ENCODE measurements at regions not wholly inside any gene's neighbourhood (a gene's known extent, or its start where the extent isn't known, plus 50 kb on each side); places are given as distances from the start of the nearest gene placed in this dataset.
A peak's percentile ranks its signal among the peaks of the same experiment; 100 is the strongest.

DNA sequence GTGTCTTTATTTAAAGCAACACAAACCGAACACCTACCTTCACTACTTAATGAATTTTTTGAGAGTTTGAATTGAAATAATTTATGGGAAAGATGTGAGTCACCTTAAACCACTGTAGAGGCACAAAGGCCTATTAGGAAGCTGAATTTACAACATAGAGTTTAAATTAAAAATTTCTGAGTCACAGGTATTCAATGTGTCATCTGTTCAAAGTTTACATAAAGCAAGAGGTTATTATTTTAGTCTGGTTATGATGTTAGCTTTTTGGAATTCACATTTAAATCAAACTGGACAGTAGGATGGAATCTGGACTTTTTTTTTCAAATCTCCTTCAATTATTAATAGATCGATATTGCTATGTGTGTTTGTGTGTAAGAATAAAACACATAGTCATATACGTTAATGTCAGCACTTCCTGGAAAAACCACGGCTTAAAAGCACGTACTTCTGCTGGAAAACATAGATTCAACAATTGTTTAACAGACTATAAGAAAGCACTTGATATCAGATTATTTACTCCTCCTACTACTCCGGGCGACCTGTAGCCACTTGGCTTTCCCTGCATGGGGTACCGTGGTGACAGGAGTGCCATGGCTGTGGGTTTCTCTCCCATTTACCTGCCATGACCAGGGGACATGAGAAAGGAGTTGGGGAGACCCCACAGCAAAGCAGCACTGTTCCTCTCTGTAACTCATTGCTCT is 638.6 kb downstream of the SEMA5A start:
- DNase-seq: no peak

DNA sequence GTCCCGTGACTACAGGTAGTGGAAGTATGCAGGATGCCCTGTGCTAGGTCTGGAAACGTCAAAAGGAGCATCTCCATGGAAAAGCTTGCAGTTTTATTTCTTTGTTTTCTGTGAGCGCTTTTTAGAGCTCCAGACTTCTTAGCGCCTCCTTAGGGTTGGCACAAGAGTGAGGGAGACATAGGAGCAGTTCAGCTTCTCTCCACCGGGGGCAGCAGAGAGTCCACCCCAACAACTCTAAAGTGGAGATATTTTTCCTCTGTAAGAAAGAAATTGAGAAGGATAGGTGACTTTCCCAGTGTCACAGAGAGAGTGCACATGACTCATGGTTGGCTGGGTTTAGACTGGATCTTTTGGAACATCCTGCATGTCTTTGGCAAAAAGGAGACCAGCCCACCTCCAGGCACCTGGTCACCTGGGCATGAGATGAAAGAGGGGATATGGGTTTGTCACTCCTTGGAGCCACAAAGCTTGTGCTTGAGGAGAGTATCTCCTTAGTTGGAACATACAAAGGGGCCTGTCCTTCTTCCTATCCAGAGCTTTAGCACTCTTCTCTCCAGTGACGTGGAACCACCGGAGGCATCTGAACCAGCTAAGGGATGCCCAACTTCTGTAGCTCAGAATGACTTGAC is 637.7 kb downstream of the SEMA5A start:
- DNase-seq: no peak

DNA sequence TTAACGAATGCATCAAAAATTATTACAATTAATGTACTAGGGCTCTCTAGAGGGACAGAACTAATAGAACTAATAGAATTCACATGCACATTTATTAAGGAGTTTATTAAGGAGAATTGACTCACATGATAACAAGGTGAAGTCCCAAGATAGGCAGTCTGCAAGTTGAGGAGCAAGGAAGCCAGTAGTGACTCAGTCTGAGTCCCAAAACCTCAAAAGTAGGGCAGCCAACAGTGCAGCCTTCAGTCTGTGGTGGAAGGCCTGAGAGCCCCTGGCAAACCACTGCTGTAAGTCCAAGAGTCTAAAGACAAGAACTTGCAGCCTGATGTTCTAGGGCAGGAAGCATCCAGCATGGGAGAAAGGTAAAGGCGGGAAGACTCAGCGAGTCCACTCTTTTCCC is 633.8 kb downstream of the SEMA5A start:
- DNase-seq: no peak

DNA sequence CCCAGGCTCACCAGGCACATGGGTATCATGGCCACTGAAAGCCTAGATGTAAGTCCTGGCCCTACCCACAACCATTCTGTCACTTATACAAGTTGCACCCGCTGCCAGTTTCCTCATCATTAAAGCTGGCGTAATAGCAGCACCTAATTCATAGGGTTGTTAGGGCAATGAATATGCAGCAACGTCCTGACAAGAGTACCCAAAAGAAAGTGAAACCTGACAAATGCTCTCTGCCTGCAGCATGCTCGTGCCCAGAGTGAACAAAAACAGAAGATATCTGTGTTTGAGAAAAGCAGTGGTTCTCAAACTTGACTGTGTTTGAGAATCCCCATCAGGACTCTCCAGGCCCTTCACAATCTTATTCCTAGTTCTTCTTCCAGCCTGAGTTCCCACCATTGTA is 632.4 kb downstream of the SEMA5A start:
- DNase-seq: no peak

DNA sequence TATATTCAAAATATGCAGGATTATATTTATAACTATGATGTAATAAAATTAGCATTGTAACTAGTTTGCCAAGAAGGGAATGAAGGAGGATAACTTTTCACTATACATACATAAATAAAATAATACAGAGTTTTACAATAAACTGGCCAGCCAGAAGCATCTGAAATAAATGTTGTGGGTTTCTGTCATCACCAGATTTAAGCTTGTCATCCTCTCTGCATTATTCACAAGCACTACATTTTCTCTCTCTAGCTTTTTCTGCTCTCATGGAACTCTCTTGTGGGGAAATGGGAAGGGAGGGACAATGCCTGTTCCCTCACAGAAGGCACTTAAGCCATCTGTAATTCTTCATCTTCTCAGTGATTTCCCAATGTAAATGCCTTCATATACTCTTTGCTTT is 626.8 kb downstream of the SEMA5A start:
- DNase-seq: peak in 1 of 2 donors; percentile 39

DNA sequence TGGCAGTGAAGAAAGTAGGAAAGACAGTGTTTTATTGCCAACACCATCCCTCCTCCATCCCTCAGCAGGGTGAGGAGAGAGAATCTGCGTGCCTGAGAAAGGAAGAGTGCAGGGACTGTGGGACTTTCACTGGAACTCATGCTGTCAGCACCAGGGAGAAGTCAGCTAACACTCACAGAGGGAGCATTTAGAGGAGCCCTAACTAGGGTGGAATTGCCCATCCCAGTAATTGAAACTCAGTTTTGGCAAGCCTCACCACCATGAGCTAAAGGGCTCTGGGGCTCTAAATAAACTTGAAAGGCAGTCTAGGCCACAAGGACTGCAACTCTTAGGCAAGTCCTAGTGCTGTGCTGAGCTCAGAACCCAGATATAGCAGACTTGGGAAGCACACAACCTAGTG is 622.3 kb downstream of the SEMA5A start:
- peak in 1 of 2 donors; percentile 15 for DNase-seq

DNA sequence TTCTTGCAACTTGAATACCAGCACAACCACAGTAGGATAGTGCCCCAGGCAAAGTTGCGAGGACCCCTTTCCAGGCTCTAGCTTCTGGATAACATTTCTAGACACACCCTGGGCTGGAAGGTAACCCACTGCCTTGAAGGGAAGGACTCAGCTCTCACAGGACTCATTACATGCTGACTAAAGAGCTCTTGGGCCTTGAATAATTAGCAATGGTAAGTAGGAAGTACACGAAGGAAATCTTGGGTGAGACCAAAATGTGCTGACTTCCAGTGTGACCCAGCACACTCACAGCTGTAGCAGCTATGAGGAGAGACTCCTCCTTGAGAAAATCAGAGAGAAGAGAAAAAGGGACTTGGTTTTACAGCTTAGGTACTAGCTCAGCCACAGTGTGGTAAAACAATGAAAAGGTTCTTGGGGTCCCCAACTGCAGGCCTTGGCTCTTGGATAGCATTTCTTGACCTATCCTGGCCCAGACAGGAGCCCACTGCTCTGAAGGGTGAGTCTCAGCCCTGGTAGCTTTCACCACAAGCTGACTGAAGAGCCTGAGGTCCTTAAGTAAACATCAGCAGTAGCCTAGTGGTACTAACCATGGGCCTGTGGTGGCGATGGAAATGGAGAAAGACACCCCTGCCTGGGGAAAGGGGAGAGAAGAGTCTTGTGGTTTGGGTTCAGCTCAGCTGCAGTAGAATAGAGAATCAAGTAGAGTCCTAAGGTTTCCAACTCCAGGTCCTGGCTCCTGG is 621.7 kb downstream of the SEMA5A start:
- DNase-seq: no peak

DNA sequence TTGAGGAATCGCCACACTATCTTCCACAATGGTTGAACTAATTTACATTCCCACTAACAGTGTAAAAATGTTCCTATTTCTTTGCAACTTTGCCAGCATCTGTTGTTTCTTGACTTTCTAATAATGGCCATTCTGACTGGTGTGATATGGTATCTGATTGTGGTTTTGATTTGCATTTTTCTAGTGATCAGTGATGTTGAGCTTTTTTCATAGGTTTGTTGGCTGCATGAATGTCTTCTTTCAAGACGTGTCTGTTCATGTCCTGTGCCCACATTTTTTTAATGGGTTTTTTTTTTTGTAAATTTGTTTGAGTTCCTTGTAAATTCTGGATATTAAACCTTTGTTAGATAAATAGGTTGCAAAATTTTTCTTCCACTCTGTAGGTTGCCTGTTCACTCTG is 615.9 kb downstream of the SEMA5A start:
- no peak for DNase-seq

DNA sequence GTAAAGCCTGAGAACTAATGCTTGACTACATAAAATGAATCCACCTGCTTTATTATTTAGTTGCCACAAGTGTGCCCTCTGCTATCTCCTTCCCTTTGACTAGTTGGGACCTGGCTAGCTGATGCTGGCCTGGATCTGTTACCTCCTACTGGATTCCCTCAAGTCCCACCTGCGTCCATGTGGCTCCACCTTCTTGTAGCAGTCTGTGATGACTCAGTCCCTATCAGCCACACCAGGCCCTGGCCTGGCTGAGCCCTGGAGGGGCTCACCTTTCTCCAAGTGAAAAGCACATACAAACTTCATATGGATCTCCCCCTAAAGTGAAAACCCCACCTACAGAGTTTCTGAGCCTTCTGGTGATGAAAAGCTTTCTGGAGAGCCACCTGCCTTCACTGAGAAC is 611.4 kb downstream of the SEMA5A start:
- no peak for DNase-seq

DNA sequence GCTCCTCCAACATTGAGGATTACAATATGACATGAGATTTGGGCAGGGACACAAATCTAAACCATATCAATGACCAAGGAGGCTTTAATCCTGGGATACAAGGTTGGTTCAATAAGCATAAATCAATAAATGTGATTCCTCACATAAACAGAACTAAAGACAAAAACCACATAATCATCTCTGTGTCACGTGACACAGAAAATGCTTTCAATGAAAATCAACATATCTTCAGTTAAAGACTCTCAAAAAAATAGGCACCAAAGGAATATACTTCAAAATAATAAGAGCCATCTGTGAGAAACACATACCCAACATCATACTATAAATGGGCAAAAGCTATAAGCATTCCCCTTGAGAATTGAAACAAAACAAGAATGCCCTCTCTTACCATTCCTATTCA is 604.9 kb downstream of the SEMA5A start:
- DNase-seq: no peak

DNA sequence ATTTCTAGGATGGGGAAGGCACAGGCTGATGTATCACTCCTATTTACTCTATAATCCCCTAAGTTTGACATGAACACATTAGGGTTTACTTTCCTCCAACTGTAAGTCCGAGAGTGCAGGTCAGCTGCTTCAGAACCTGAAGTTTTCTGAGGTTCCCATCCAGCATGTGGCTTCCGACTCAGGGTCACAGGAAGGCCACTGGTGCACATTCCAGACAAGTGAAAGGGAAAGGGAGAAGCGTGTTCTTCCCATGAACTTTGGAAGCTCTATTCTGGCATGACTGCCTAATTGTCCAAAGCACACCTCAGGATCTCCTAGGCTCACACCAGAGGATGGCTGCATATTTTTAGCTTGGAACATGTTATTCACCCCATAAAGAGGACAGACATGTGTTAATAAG is 602.6 kb downstream of the SEMA5A start:
- DNase-seq: no peak

DNA sequence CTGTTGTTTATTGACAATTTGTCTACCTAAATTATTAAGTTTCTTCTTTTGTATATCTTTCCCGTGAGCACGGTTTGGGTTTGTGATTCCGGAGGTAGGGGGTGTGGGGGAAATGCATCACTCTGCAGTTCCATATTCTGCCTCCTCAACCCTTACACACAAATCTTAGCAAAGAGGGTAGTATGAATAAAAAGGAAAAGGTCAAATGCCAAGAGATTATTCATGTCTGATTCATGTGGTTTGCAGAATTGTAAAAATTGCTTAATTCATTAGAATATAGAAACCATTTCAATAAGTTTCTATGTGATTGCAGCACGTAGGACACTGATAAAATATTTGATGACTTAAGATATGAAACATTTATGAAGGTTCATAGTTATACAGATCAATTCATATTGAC is 601.9 kb downstream of the SEMA5A start:
- no peak for DNase-seq

DNA sequence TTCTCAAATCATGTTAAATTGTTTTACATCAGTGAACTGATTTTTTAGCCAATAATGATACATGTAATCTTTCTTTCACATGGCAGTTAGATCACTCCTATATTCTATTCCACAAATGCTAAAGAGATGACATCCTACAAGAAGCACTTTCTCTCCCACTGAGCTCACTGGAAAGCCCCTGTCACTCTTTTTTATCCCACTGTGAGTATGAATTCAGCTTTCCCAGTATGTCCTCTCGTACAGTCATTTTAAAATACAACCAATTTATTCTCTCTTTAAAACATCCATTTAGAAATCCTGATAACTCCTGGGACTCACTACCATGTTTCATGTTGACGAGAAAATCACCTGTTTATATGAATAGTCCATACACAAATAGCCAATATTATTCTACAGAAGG is 599.9 kb downstream of the SEMA5A start:
- no peak for DNase-seq

DNA sequence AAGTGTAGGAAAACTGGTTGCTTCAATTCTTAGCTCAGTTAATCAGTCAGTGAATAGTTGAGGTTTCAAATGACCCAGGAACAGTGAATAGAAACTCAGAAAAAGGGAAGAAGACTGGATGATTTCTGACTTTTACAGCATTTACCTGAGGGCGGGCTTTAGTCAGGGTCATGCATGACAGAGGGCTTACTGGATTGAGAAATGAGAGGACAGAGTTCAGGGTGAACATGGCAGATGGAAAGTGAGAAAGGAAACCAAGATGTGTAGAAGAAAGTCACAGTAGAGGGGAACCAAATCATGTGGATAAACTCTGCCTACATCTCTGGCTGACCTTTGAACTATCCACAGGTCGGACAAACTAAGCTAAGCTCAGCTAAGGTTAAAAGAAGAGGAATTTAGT is 596.0 kb downstream of the SEMA5A start:
- no peak for DNase-seq

DNA sequence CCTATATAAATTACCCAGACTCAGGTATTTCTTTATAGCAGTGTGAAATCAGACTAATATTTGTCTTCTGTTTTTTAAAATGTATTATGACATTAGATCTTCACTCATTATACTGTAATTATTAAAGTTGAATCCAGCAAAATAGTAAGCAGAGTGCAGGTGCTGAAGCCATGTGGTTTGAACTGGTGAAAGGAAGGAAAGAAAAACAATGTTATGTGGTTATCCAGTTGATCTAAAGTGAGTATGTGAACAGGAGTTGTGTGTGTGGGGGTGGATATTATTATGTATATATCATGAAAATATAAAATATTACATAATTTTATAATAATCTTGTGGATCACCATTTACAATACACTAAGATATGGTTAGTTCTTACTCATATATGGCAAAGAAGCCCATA is 593.7 kb downstream of the SEMA5A start:
- no peak for DNase-seq

DNA sequence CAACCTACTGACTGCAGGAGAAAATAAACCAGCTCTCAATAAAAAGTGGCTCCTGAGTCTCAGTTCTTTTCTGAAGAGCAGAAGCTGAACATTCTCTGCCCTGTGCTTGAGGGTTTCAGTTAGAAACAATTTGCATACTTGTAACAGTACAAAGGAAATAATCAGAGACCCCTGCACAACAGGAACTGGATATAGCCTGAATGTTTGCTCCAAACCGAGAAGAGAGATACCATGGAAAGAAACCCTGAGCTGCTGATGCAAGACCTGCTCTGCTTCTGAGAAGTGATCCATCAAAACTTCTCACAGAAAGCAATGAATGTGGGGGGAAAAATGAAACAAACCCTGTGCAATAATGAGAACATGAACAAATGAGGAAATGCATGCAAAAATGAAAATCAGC is 592.9 kb downstream of the SEMA5A start:
- DNase-seq: no peak

DNA sequence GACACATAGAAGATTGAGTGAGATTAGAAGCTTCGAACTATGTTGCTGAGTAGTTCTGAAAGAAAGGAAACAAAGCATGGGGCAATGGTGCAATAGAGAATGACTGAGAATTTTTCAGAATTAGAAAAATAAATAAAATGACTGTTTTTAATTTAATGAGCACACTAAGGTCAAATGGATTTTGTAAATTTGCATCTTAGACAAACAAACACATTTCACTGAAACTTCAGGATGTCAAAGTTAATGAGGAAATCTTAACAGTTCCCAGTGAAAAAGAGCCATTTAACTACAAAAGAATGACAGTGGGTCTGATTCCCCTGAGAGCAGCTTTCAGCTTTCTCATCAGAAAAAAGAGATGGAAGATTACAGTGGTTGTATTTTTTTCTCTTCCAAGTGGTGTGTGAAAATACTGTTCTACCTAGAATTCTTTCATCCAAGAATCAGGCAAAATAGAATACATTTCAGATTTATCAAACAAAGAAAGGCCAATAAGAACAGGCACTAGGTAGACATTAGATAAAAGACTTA is 591.9 kb downstream of the SEMA5A start:
- no peak for DNase-seq

DNA sequence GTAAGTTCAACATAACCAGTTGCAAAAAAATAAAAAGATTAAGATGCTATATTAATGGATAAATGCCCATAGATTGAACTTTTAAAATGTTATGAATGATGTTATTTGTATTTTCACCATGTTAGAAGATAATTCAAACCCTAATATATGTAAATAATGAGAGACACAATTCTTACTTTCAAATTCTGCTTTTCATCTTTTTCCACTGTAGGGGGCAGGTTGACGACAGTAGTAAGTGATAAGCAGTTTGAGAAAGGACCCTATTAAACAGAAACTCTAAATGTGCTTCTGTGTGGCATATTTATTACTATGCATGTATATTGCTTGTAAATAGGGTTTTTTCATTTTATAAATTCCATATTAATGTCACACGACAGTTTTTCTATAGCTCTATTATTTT is 591.1 kb downstream of the SEMA5A start:
- DNase-seq: no peak

DNA sequence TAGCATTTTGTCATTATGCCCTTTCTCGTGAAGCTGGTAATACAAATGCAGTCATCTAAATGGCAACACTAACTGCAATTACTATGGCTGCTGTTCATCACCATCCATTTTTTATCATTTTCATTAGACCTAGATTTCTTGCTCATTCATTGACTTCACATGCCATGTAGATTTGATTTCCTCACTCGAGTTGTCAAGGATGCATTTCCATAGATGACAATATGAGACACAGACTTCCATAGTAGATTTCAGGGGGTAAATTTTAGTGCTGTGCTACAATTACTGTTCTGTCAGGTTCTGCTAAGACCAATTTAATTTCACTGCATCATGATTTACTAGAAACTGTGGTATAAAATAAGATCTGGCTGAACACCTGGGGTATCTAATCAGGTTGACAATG is 589.2 kb downstream of the SEMA5A start:
- no peak for DNase-seq

DNA sequence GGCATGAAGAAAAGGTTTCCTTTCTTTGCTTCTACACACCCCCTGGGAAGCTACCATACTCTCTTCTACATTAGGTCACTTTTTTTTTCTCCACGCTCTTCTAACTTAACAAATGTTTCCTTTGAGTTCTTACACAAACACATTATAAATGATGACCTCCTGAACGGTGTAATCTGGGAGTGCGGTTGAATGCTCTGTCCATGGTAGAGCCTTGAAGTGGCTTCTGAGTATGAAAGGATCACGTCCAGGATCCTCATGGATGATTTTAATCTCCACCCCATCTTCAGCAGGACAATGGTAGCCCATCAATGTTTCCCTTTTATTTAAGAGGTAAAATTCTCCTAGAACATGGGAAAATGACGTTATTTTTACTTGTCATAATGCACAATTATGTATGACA is 587.3 kb downstream of the SEMA5A start:
- DNase-seq: no peak

DNA sequence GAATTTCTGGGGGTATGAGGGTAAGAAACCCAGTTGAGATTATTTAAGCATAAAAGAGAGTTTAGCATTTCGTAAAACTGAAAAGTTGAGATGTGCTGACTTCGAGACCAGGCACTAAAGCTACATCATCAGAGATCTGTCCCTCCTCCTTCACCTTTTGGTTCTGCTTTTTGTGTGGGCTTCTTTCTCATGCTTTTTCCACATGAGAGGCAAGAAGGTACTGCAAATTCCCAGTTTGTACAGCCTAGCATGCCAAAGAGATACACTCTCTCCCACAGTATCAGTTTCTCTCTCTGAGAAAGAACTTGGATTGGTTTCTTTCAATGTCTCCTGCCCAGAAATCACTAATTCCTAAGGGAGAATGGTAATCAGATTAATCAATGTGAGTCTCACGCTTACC is 584.7 kb downstream of the SEMA5A start:
- no peak for DNase-seq

DNA sequence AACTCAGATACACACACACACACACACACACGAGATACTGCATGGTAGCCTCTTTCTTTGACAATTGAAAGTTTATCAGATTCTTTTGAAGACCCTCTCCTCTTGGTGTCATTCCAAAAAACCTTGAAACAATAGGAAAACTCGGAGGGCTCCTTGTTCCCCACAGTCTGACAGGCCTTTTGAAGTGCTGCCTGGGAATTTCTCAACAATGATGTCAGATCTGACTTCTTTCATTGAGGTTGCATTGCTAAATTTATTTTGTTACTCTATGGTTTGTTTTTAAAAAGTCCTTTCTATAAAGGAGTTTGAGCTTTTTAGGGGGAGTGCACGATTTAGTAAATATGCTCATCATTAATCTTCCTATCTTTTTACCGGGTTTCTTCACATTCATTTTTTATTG is 583.9 kb downstream of the SEMA5A start:
- no peak for DNase-seq

DNA sequence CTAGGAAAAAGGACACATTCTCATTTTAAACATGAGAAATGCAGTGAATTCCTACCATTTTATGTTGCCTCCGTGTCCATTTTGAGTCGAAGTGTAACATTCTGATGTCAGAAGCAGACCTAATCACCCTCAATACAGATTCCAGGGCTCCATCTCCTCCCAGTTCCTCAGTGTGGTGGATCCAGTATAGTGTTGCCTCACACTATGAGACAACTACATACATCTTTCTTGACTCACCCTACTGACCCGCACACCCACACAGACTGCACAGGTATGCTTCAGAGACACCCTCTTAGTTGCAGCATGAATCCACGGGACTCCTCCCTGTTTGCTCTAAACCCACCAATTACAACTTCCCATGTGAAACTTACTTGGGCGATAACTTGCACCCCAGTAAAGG is 564.9 kb downstream of the SEMA5A start:
- no peak for DNase-seq

Data from right lung (tissue), 2 donors.